ENCODE measurements at regions not wholly inside any gene's neighbourhood (a gene's known extent, or its start where the extent isn't known, plus 50 kb on each side); places are given as distances from the start of the nearest gene placed in this dataset.

- TF ChIP-seq FOXP1 (CRISPR knock-in tag; IDR thresholded peaks at IDR 0.05; ENCODE audit: borderline replicate concordance) (no peak), MXD4 (CRISPR knock-in tag; IDR thresholded peaks at IDR 0.05; ENCODE audit: borderline replicate concordance) (no peak)
- POLR2A ChIA-PET: no interaction called here
- ATAC-seq (no peak), DNase-seq (ENCODE audit: low spot score) (no peak)
- Mint-ChIP-seq H3K27ac (no peak overlapping the region), H3K27me3 (ENCODE audit: low read depth) (peaks cover 3% of the 10 kb centered on the region), H3K4me3 (no peak overlapping the region), H3K4me1 (peaks cover 6% of the 10 kb centered on the region), H3K36me3 (peaks cover 9% of the 10 kb centered on the region), H3K9me3 (peaks cover 10% of the 10 kb centered on the region)
- CTCF ChIA-PET: interaction anchor here (0.8 to 1.2 kb wide), 4 partner anchors 9 to 189 kb away, joined by 3 to 4 read pairs (median 3); no protein-coding TSS in a partner anchor
Observed at GRCh38 chr16:87056551-87056950, 260.6 kb downstream of the C16orf95 start.

- peak; percentile 85 for TF ChIP-seq USF2 (CRISPR knock-in tag; IDR thresholded peaks at IDR 0.05)
- TF ChIP-seq USF1 (CRISPR knock-in tag; IDR thresholded peaks at IDR 0.05): peak; percentile 76
- TF ChIP-seq CTCF (IDR thresholded peaks at IDR 0.05): no peak
- no peak for TF ChIP-seq ZNF138 (CRISPR knock-in tag; conservative IDR thresholded peaks at IDR 0.05)
- TF ChIP-seq, protein P1, sequence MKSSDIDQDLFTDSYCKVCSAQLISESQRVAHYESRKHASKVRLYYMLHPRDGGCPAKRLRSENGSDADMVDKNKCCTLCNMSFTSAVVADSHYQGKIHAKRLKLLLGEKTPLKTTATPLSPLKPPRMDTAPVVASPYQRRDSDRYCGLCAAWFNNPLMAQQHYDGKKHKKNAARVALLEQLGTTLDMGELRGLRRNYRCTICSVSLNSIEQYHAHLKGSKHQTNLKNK (CRISPR knock-in tag; IDR thresholded peaks at IDR 0.05): no peak
- TF ChIP-seq ZNF532 (CRISPR knock-in tag; IDR thresholded peaks at IDR 0.05; ENCODE audit: borderline replicate concordance): peak; percentile 83; the same call in 1 of the 2 replicates
- no peak for TF ChIP-seq ZNF219 (CRISPR knock-in tag; IDR thresholded peaks at IDR 0.05; ENCODE audit: borderline replicate concordance)
- peak; percentile 65 for TF ChIP-seq NFYB (CRISPR knock-in tag; conservative IDR thresholded peaks at IDR 0.05; ENCODE audit: low read depth)
- TF ChIP-seq RELA (CRISPR knock-in tag; IDR thresholded peaks at IDR 0.05; ENCODE audit: borderline replicate concordance): no peak
- H3K36me3 Mint-ChIP-seq: peaks cover 9% of the 10 kb centered on the region
- no peak overlapping the region; the same call in 1 of the 2 replicates for H3K27ac Mint-ChIP-seq
- peak; percentile 50 for DNase-seq (ENCODE audit: low spot score)
- H3K4me1 Mint-ChIP-seq: peaks cover 8% of the 10 kb centered on the region
- CTCF ChIA-PET: interaction anchor here (1.2 kb wide), 2 partner anchors 40 to 183 kb away, joined by 3 to 4 read pairs; no protein-coding TSS in a partner anchor
- peaks cover 10% of the 10 kb centered on the region for H3K9me3 Mint-ChIP-seq
- H3K27me3 Mint-ChIP-seq (ENCODE audit: low read depth): peaks cover 3% of the 10 kb centered on the region
- no peak; the same call in 1 of the 2 replicates for ATAC-seq
- POLR2A ChIA-PET: no interaction called here
- H3K4me3 Mint-ChIP-seq: no peak overlapping the region
Observed at GRCh38 chr16:87057211-87057881, 259.8 kb downstream of the C16orf95 start.

DNA sequence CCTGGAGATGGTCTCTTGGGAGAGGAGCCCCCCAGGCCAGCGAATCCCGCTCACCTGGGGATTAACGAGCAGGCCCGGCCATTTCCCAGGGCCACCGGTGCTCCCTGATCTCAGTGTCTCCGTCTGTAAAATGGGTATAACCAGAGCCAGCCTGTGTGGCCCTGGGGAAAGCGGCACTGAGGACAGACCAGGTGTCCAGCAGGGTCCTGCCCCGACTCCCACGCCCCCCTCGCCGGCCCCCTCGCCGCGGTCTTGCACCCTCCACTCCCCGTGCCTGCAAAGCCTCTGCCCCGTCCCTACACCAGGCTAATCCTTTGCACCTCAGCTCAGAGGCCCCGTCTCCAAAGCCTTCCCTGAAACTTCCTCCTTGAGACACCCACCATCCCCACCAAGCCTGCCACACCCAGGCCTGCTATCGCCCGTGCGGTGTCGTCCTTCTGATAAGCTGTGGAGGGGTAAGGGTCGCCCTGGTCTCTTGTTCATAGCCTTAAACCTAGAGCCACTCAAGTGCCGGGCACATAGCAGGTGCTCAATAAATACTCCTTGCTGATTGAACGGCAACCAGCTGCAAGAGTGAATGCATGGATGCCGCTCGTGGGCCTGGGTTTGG, 259.1 kb downstream of the C16orf95 start:
- ATAC-seq: no peak
- POLR2A ChIA-PET: no interaction called here
- H3K4me3 Mint-ChIP-seq: no peak overlapping the region
- H3K36me3 Mint-ChIP-seq: peaks cover 9% of the 10 kb centered on the region
- H3K4me1 Mint-ChIP-seq: peaks cover 11% of the 10 kb centered on the region
- no peak for TF ChIP-seq HMGXB4 (CRISPR knock-in tag; IDR thresholded peaks at IDR 0.05)
- H3K27ac Mint-ChIP-seq: no peak overlapping the region
- peaks cover 3% of the 10 kb centered on the region for H3K27me3 Mint-ChIP-seq (ENCODE audit: low read depth)
- CTCF ChIA-PET: no interaction called here
- DNase-seq (ENCODE audit: low spot score): no peak
- H3K9me3 Mint-ChIP-seq: peaks cover 10% of the 10 kb centered on the region
